Tibial artery (tissue), 4 donors: ENCODE measurements at regions not wholly inside any gene's neighbourhood (a gene's known extent, or its start where the extent isn't known, plus 50 kb on each side); places are given as distances from the start of the nearest gene placed in this dataset.
"Not testable (repeated sequence)": the region's sequence is repeated elsewhere in the genome, so short reads cannot be mapped to it uniquely, and the experiment has no call there.

Source experiments
- DNase-seq, 2 donors: peaks; one replicate each; pipeline ENCODE4 v3.0.0-alpha.2; 2019
- H3K27ac ChIP-seq, 2 donors: fragments of 200-600 bp; sonication (generic) in 1 of 2; 1 replicate in 1 of 2; 2 replicates in 1 of 2; pipeline ENCODE4 v1.5.1; 2018 to 2019; ENCODE audit warnings: mild to moderate bottlenecking in 1 of 2
- H3K27me3 ChIP-seq, 2 donors: fragments of 200-600 bp; sonication (generic) in 1 of 2; one replicate each; pipeline versions ENCODE4 v1.5.1 to v1.6.0; 2016 to 2019
- H3K36me3 ChIP-seq, 3 donors: fragments of 200-600 bp; sonication (generic) in 2 of 3; one replicate each; pipeline ENCODE4 v1.5.1; 2016 to 2019; ENCODE audit warnings: mild to moderate bottlenecking in 2 of 3
- H3K4me1 ChIP-seq, 4 donors: fragments of 200-600 bp; sonication (generic) in 2 of 4; 1 replicate in 3 of 4; 2 replicates in 1 of 4; pipeline ENCODE4 v1.5.1; 2016 to 2019
- H3K4me3 ChIP-seq, 2 donors: fragments of 200-600 bp; sonication (generic) in 1 of 2; 1 replicate in 1 of 2; 2 replicates in 1 of 2; pipeline ENCODE4 v1.5.1; 2018 to 2019; ENCODE audit warnings: mild to moderate bottlenecking in 2 of 2
- H3K9me3 ChIP-seq, 3 donors: fragments of 200-600 bp; sonication (generic) in 1 of 3; one replicate each; pipeline ENCODE4 v1.5.1; 2016 to 2019
- CTCF ChIP-seq, 2 experiments: fragments of 200-600 bp in 1 of 2; fragments of 450-650 bp in 1 of 2; IDR thresholded peaks; one replicate each; pipeline ENCODE4 v1.5.1; 2017 to 2019; ENCODE audit warnings: antibody characterized with exemption in 2 of 2, mild to moderate bottlenecking in 1 of 2, moderate library complexity in 1 of 2
- intact Hi-C: fragments of 100-400 bp; cut with DNase I; formaldehyde crosslinking; loops from one replicate; pipeline ENCODE4 v1.15.0; 2023; ENCODE audit warnings: low total_unique reads

- intact Hi-C loops, result no loop called here
- H3K27ac ChIP-seq, result no peak overlapping the region
These were observed 210.6 kb upstream of the NBEA start for GRCh38 chr13:34731486-34731885.

GRCh38 chr13:34733721-34734120 lies 208.3 kb upstream of the NBEA start:
- H3K27ac ChIP-seq, result no peak overlapping the region

More at GRCh38 chr13:34731486-34731885, 210.6 kb upstream of the NBEA start:
- no peaks in the 10 kb centered on the region for H3K27me3 ChIP-seq
- H3K9me3 ChIP-seq, result no peaks in the 10 kb centered on the region
- no peaks in the 10 kb centered on the region for H3K4me1 ChIP-seq
- TF ChIP-seq CTCF (IDR thresholded peaks at IDR 0.05), result no peak
- H3K36me3 ChIP-seq, result no peaks in the 10 kb centered on the region
- no peak for DNase-seq
- no peak overlapping the region for H3K4me3 ChIP-seq

GRCh38 chr13:34734932-34735331 lies 207.1 kb upstream of the NBEA start:
- Histone ChIP-seq H3K9me3 (no peaks in the 10 kb centered on the region), H3K4me1 (no peaks in the 10 kb centered on the region), H3K4me3 (no peak overlapping the region), H3K27ac (no peak overlapping the region), H3K27me3 (no peaks in the 10 kb centered on the region), H3K36me3 (no peaks in the 10 kb centered on the region)
- TF ChIP-seq CTCF (IDR thresholded peaks at IDR 0.05), result no peak
- DNase-seq, result no peak
- intact Hi-C loops, result no loop called here

More at GRCh38 chr13:34733721-34734120, 208.3 kb upstream of the NBEA start:
- Histone ChIP-seq H3K36me3 (no peaks in the 10 kb centered on the region), H3K4me1 (no peaks in the 10 kb centered on the region), H3K4me3 (no peak overlapping the region), H3K27me3 (no peaks in the 10 kb centered on the region), H3K9me3 (no peaks in the 10 kb centered on the region)
- intact Hi-C loops, result no loop called here
- TF ChIP-seq CTCF (IDR thresholded peaks at IDR 0.05), result no peak
- DNase-seq, result no peak

- Histone ChIP-seq H3K4me3 (no peak overlapping the region), H3K27ac (no peak overlapping the region), H3K4me1 (no peaks in the 10 kb centered on the region), H3K27me3 (no peaks in the 10 kb centered on the region), H3K36me3 (no peaks in the 10 kb centered on the region), H3K9me3 (no peaks in the 10 kb centered on the region)
- intact Hi-C loops, result no loop called here
- TF ChIP-seq CTCF (IDR thresholded peaks at IDR 0.05), result no peak
- DNase-seq, result no peak
These were observed 203.6 kb upstream of the NBEA start for GRCh38 chr13:34738254-34738992.

- H3K9me3 ChIP-seq, DNase-seq, H3K36me3 ChIP-seq, intact Hi-C loops, H3K27me3 ChIP-seq, H3K27ac ChIP-seq, H3K4me3 ChIP-seq: not testable (repeated sequence)
- peaks cover 0 to 20% (median 11%) of the 10 kb centered on the region in 4 donors for H3K4me1 ChIP-seq
These were observed 195.0 kb upstream of the NBEA start for GRCh38 chr13:34747056-34747455.

- Histone ChIP-seq H3K27ac (peak overlapping the region in 1 of 2 donors; percentile 34), H3K4me3 (no peak overlapping the region), H3K9me3 (no peaks in the 10 kb centered on the region), H3K36me3 (no peaks in the 10 kb centered on the region), H3K27me3 (no peaks in the 10 kb centered on the region), H3K4me1 (peaks cover 0 to 20% (median 11%) of the 10 kb centered on the region in 4 donors)
- TF ChIP-seq CTCF (IDR thresholded peaks at IDR 0.05), result no peak
- intact Hi-C loops, result no loop called here
- no peak for DNase-seq
These were observed 194.6 kb upstream of the NBEA start for GRCh38 chr13:34747507-34747906.
